GM12878 (cell line): ENCODE measurements at regions not wholly inside any gene's neighbourhood (a gene's known extent, or its start where the extent isn't known, plus 50 kb on each side); places are given as distances from the start of the nearest gene placed in this dataset.

Experiments
- ATAC-seq: fragments of 200-7000 bp; cut with Tn5 transposase; 3 replicates; pipeline ENCODE4 v1.9.1; 2020; ENCODE audit warnings: mild to moderate bottlenecking, moderate library complexity
- BruUV-seq: library from RNA; stranded (reverse); fragments of 400-500 nt; replicated peaks from 2 replicates; lab custom pipeline; 2021; lab: Mats Ljungman, UMichigan
- CTCF ChIA-PET: fragments of 300-600 bp; sonication (Branson Sonifier 250); formaldehyde crosslinking; extraction: SDS; loops from one replicate; lab custom pipeline; 2021; ENCODE audit warnings: inconsistent platforms; lab: Yijun Ruan, JAX
- POLR2A ChIA-PET: fragments of 350-600 bp; formaldehyde crosslinking; extraction: SDS; loops from one replicate; lab custom pipeline; 2021; ENCODE audit warnings: inconsistent platforms; lab: Charles Lee
- RAD21 ChIA-PET: fragments of 300-600 bp; sonication (Branson Sonifier 250); formaldehyde crosslinking; loops from one replicate; lab custom pipeline; 2023; ENCODE audit warnings: antibody characterized with exemption; ENCODE audit not compliant: unreplicated experiment; lab: Charles Lee
- SMC1A ChIA-PET: fragments of 300-600 bp; sonication (Branson Sonifier 250); formaldehyde crosslinking; loops from one replicate; lab custom pipeline; 2023; ENCODE audit not compliant: unreplicated experiment, uncharacterized antibody; lab: Charles Lee
- DNase-seq: peaks from one replicate; pipeline ENCODE4 v3.0.0-alpha.2; 2011; ENCODE audit warnings: low read depth, low spot score
- FAIRE-seq: peaks from 3 replicates; lab custom pipeline; 2011; peaks lifted over from hg19 to GRCh38; lab: Jason Lieb, UNC
- H2AFZ ChIP-seq: 2 replicates; pipeline ENCODE4 v1.6.0; 2011; ENCODE audit warnings: low read depth, low read length, control low read depth; ENCODE audit not compliant: control insufficient read depth
- H3K27ac ChIP-seq: 2 replicates; pipeline ENCODE4 v1.5.1; 2011; ENCODE audit warnings: control low read depth; ENCODE audit not compliant: control insufficient read depth, insufficient read depth
- H3K27me3 ChIP-seq, 2 experiments: replicated peaks in 1 of 2; 2 replicates each; pipeline versions ENCODE4 v1.6.0 to v1.6.1; 2011; ENCODE audit warnings: low read length in 1 of 2; ENCODE audit not compliant: control insufficient read depth in 2 of 2, insufficient read depth in 2 of 2
- H3K36me3 ChIP-seq, 2 experiments: 2 replicates each; pipeline ENCODE4 v1.5.1; 2011; ENCODE audit warnings: low read length in 1 of 2; ENCODE audit not compliant: control insufficient read depth in 2 of 2, insufficient read depth in 2 of 2
- H3K4me1 ChIP-seq: 2 replicates; pipeline ENCODE4 v1.6.1; 2011; ENCODE audit warnings: mild to moderate bottlenecking, low read length, moderate library complexity, mixed read lengths; ENCODE audit not compliant: control insufficient read depth, insufficient read depth
- H3K4me2 ChIP-seq: 2 replicates; pipeline ENCODE4 v1.6.0; 2011; ENCODE audit warnings: control low read depth; ENCODE audit not compliant: control insufficient read depth, insufficient read depth
- H3K4me3 ChIP-seq: fragments of 200-600 bp; sonication (generic); 2 replicates; pipeline ENCODE4 v1.5.1; 2016
- H3K79me2 ChIP-seq: 2 replicates; pipeline ENCODE4 v1.6.0; 2011; ENCODE audit warnings: low read length; ENCODE audit not compliant: control insufficient read depth, insufficient read depth
- H3K9ac ChIP-seq: 2 replicates; pipeline ENCODE4 v1.8.0; 2011; ENCODE audit warnings: low read length, control low read depth, mixed read lengths; ENCODE audit not compliant: control insufficient read depth, insufficient read depth
- H3K9me3 ChIP-seq: replicated peaks from 3 replicates; pipeline ENCODE4 v1.5.1; 2011; ENCODE audit warnings: mild to moderate bottlenecking, low read length; ENCODE audit not compliant: control insufficient read depth, insufficient read depth
- H4K20me1 ChIP-seq: 2 replicates; pipeline ENCODE4 v1.6.0; 2011; ENCODE audit not compliant: control insufficient read depth, insufficient read depth
- ATF3 ChIP-seq: IDR thresholded peaks from 2 replicates; pipeline ENCODE4 v1.6.1; 2011; ENCODE audit warnings: low read depth, mild to moderate bottlenecking, low read length, moderate library complexity, borderline replicate concordance; ENCODE audit errors: extremely low read depth
- BHLHE40 ChIP-seq, 2 experiments: fragments of 450-650 bp in 1 of 2; IDR thresholded peaks; 2 replicates each; pipeline ENCODE4 v1.6.1; 2011 to 2017; ENCODE audit warnings: low read depth in 2 of 2, borderline replicate concordance in 1 of 2, improper control_type of control experiment in 1 of 2, low read length in 1 of 2, mild to moderate bottlenecking in 1 of 2
- BMI1 ChIP-seq: fragments of 450-650 bp; IDR thresholded peaks from 2 replicates; pipeline ENCODE4 v1.6.1; 2016; ENCODE audit warnings: mild to moderate bottlenecking, moderate library complexity, borderline replicate concordance
- CHD2 ChIP-seq: IDR thresholded peaks from 2 replicates; pipeline ENCODE4 v1.6.1; 2011; ENCODE audit warnings: low read depth, low read length, improper control_type of control experiment, borderline replicate concordance
- GATAD2B ChIP-seq: fragments of 450-650 bp; conservative IDR thresholded peaks from 2 replicates; pipeline ENCODE4 v1.6.1; 2017; ENCODE audit warnings: low read depth, mild to moderate bottlenecking, moderate library complexity
- KLF5 ChIP-seq: fragments of 450-650 bp; IDR thresholded peaks from 2 replicates; pipeline ENCODE4 v1.6.1; 2014; ENCODE audit warnings: mild to moderate bottlenecking; ENCODE audit not compliant: partially characterized antibody
- MEF2B ChIP-seq: fragments of 450-650 bp; IDR thresholded peaks from 2 replicates; pipeline ENCODE4 v1.6.1; 2018; ENCODE audit warnings: mild to moderate bottlenecking, moderate library complexity; ENCODE audit not compliant: partially characterized antibody, poor library complexity, severe bottlenecking
- NR2C1 ChIP-seq: fragments of 450-650 bp; IDR thresholded peaks from 2 replicates; pipeline ENCODE4 v1.6.1; 2017; ENCODE audit warnings: antibody characterized with exemption, mild to moderate bottlenecking, moderate library complexity
- NR2F1 ChIP-seq: fragments of 450-650 bp; conservative IDR thresholded peaks from 2 replicates; pipeline ENCODE4 v1.6.1; 2017; ENCODE audit warnings: mild to moderate bottlenecking
- PML ChIP-seq: IDR thresholded peaks from 2 replicates; pipeline ENCODE4 v1.6.1; 2012; ENCODE audit warnings: low read length, inconsistent platforms
- POLR2A ChIP-seq: IDR thresholded peaks from 2 replicates; pipeline ENCODE4 v1.6.1; 2011; ENCODE audit warnings: low read depth, mild to moderate bottlenecking, low read length
- POU2F2 ChIP-seq: IDR thresholded peaks from 3 replicates; pipeline ENCODE4 v1.6.1; 2011; ENCODE audit warnings: low read depth, mild to moderate bottlenecking, low read length, borderline replicate concordance
- SMARCA5 ChIP-seq: fragments of 450-650 bp; IDR thresholded peaks from 2 replicates; pipeline ENCODE4 v1.6.1; 2017; ENCODE audit warnings: mild to moderate bottlenecking
- SREBF2 ChIP-seq: IDR thresholded peaks from 2 replicates; pipeline ENCODE4 v1.6.1; 2012; ENCODE audit warnings: mild to moderate bottlenecking, low read length
- SUZ12 ChIP-seq: fragments of 200-600 bp; sonication (generic); IDR thresholded peaks from one replicate; pipeline ENCODE4 v1.6.1; 2018; ENCODE audit warnings: antibody characterized with exemption, mild to moderate bottlenecking; ENCODE audit not compliant: unreplicated experiment
- YY1 ChIP-seq: IDR thresholded peaks from 2 replicates; pipeline ENCODE4 v1.6.1; 2011; ENCODE audit warnings: low read depth, mild to moderate bottlenecking, low read length
- ZBTB40 ChIP-seq: fragments of 450-650 bp; IDR thresholded peaks from 2 replicates; pipeline ENCODE4 v1.6.1; 2016; ENCODE audit warnings: mild to moderate bottlenecking, moderate library complexity, borderline replicate concordance
- ZSCAN29 ChIP-seq: fragments of 450-650 bp; IDR thresholded peaks from 2 replicates; pipeline ENCODE4 v1.6.1; 2017; ENCODE audit warnings: mild to moderate bottlenecking, moderate library complexity
- ZZZ3 ChIP-seq: IDR thresholded peaks from 2 replicates; pipeline ENCODE4 v1.6.1; 2011; ENCODE audit warnings: low read depth; ENCODE audit not compliant: control insufficient read depth, insufficient read length
- WGBS: methylation state at CpG from one replicate; pipeline ENCODE4 v1.1.6; 2016; ENCODE audit warnings: low lambda C conversion rate; ENCODE audit not compliant: insufficient replicate concordance, insufficient coverage; ENCODE audit errors: missing lambda C conversion rate; 5-methylcytosine and 5-hydroxymethylcytosine counted together
- in situ Hi-C: fragments of 300-500 bp; cut with MboI; formaldehyde crosslinking; loops from 9 replicates; pipeline ENCODE4 v1.14.3; 2018; ENCODE audit warnings: mixed read lengths
- intact Hi-C: fragments of 100-400 bp; cut with micrococcal nuclease; formaldehyde crosslinking; loops from one replicate; pipeline ENCODE4 v1.14.2; 2022; ENCODE audit not compliant: unreplicated experiment

- no peak overlapping the region for H3K9ac ChIP-seq
These were observed 141.4 kb upstream of the TMEM196 start for GRCh38 chr7:19914866-19915265.

More at GRCh38 chr7:19914866-19915265, 141.4 kb upstream of the TMEM196 start:
- SMC1A ChIA-PET, result interaction anchor here (1.5 kb wide), 1 partner anchor 157 kb away, joined by 3 read pairs; no protein-coding TSS in a partner anchor
- POLR2A ChIA-PET, result no interaction called here
- Histone ChIP-seq H3K9me3 (no peaks in the 10 kb centered on the region), H3K27ac (no peak overlapping the region), H3K27me3 (no peaks in the 10 kb centered on the region), H3K4me3 (no peak overlapping the region), H3K4me2 (no peak overlapping the region), H3K4me1 (no peaks in the 10 kb centered on the region), H3K36me3 (no peaks in the 10 kb centered on the region), H2AFZ (no peak overlapping the region), H3K79me2 (no peaks in the 10 kb centered on the region), H4K20me1 (no peaks in the 10 kb centered on the region)
- CTCF ChIA-PET, result no interaction called here
- TF ChIP-seq ZSCAN29 (no peak), MEF2B (no peak), NR2C1 (no peak), POU2F2 (no peak), PML (no peak), ZZZ3 (no peak), CHD2 (no peak), BMI1 (no peak), SMARCA5 (no peak), ZBTB40 (no peak), SREBF2 (no peak), NR2F1 (no peak), BHLHE40 (IDR thresholded peaks at IDR 0.05; ENCODE audit: borderline replicate concordance in 1 of 2, low read depth in 2 of 2, low read length in 1 of 2) (no peak), ATF3 (no peak), YY1 (no peak), POLR2A (no peak), SUZ12 (no peak), KLF5 (no peak), GATAD2B (no peak)
- ATAC-seq (no peak), FAIRE-seq (no peak), DNase-seq (no peak)
- in situ Hi-C loops (no loop called here), intact Hi-C loops (no loop called here)
- WGBS, result 40% methylated on average over 1 of the region's 1 CpG
- no TSS peak for BruUV-seq
- RAD21 ChIA-PET, result no interaction called here
